ENCODE measurements at regions not wholly inside any gene's neighbourhood (a gene's known extent, or its start where the extent isn't known, plus 50 kb on each side); places are given as distances from the start of the nearest gene placed in this dataset.

- TF ChIP-seq CTCF (IDR thresholded peaks at IDR 0.05) (no peak), POLR2A (IDR thresholded peaks at IDR 0.05) (no peak)
Observed at GRCh38 chr18:28409811-28410210, 232.9 kb upstream of the CDH2 start.

All from heart left ventricle (tissue), 13 donors.